ENCODE measurements at regions not wholly inside any gene's neighbourhood (a gene's known extent, or its start where the extent isn't known, plus 50 kb on each side); places are given as distances from the start of the nearest gene placed in this dataset.
"Not testable (repeated sequence)": the region's sequence is repeated elsewhere in the genome, so short reads cannot be mapped to it uniquely, and the experiment has no call there.

GRCh38 chr9:102459828-102460227, 535.3 kb upstream of the CYLC2 start:
- H3K4me3 ChIP-seq (ENCODE audit: control insufficient read depth in 1 of 7, extremely low read depth in 1 of 7, insufficient read depth in 4 of 7, low read depth in 2 of 7, low read length in 6 of 7): no peak overlapping the region
- POLR2A ChIA-PET: no interaction called here
- no peak for DNase-seq
- no peaks in the 10 kb centered on the region for H3K4me1 ChIP-seq (ENCODE audit: control extremely low read depth in 1 of 4, control insufficient read depth in 4 of 4, insufficient read depth in 4 of 4, low read length in 3 of 4)
- no peaks in the 10 kb centered on the region for H3K27me3 ChIP-seq (replicated peaks in 2 of 5; ENCODE audit: control insufficient read depth in 4 of 5, insufficient read depth in 5 of 5, low read length in 4 of 5)
- no CpG with 5 or more reads among the region's 1 CpG for WGBS (ENCODE audit: insufficient coverage)
- CTCF ChIA-PET: no interaction called here
- no peak overlapping the region for H3K27ac ChIP-seq (ENCODE audit: insufficient read depth in 1 of 2, low read depth in 1 of 2, low read length in 2 of 2, poor library complexity in 1 of 2, severe bottlenecking in 2 of 2)
- no peaks in the 10 kb centered on the region for H3K9me3 ChIP-seq (ENCODE audit: control extremely low read depth in 1 of 5, control insufficient read depth in 4 of 5, insufficient read depth in 2 of 5, low read depth in 1 of 5, low read length in 4 of 5)
- no peaks in the 10 kb centered on the region for H3K36me3 ChIP-seq (ENCODE audit: control insufficient read depth in 4 of 4, insufficient read depth in 4 of 4, low read length in 3 of 4)

GRCh38 chr9:102456562-102456961, 538.6 kb upstream of the CYLC2 start:
- no peak overlapping the region for H3K27ac ChIP-seq (ENCODE audit: insufficient read depth in 1 of 2, low read depth in 1 of 2, low read length in 2 of 2, poor library complexity in 1 of 2, severe bottlenecking in 2 of 2)
- ChIA-PET CTCF (no interaction called here), POLR2A (no interaction called here)
- WGBS (ENCODE audit: insufficient coverage): no CpG with 5 or more reads among the region's 1 CpG
- H3K36me3 ChIP-seq (ENCODE audit: control insufficient read depth in 4 of 4, insufficient read depth in 4 of 4, low read length in 3 of 4): no peaks in the 10 kb centered on the region
- H3K9me3 ChIP-seq (ENCODE audit: control extremely low read depth in 1 of 5, control insufficient read depth in 4 of 5, insufficient read depth in 2 of 5, low read depth in 1 of 5, low read length in 4 of 5): no peaks in the 10 kb centered on the region
- H3K4me3 ChIP-seq (ENCODE audit: control insufficient read depth in 1 of 7, extremely low read depth in 1 of 7, insufficient read depth in 4 of 7, low read depth in 2 of 7, low read length in 6 of 7): no peak overlapping the region
- no peak for DNase-seq
- no peaks in the 10 kb centered on the region for H3K27me3 ChIP-seq (replicated peaks in 2 of 5; ENCODE audit: control insufficient read depth in 4 of 5, insufficient read depth in 5 of 5, low read length in 4 of 5)
- H3K4me1 ChIP-seq (ENCODE audit: control extremely low read depth in 1 of 4, control insufficient read depth in 4 of 4, insufficient read depth in 4 of 4, low read length in 3 of 4): no peaks in the 10 kb centered on the region

- CTCF ChIA-PET: no interaction called here
- Histone ChIP-seq H3K4me1 (ENCODE audit: control extremely low read depth in 1 of 4, control insufficient read depth in 4 of 4, insufficient read depth in 4 of 4, low read length in 3 of 4) (no peaks in the 10 kb centered on the region), H3K27me3 (replicated peaks in 2 of 5; ENCODE audit: control insufficient read depth in 4 of 5, insufficient read depth in 5 of 5, low read length in 4 of 5) (no peaks in the 10 kb centered on the region), H3K36me3 (ENCODE audit: control insufficient read depth in 4 of 4, insufficient read depth in 4 of 4, low read length in 3 of 4) (no peaks in the 10 kb centered on the region), H3K4me3 (ENCODE audit: control insufficient read depth in 1 of 7, extremely low read depth in 1 of 7, insufficient read depth in 4 of 7, low read depth in 2 of 7, low read length in 6 of 7) (no peak overlapping the region), H3K27ac (ENCODE audit: insufficient read depth in 1 of 2, low read depth in 1 of 2, low read length in 2 of 2, poor library complexity in 1 of 2, severe bottlenecking in 2 of 2) (no peak overlapping the region), H3K9me3 (ENCODE audit: control extremely low read depth in 1 of 5, control insufficient read depth in 4 of 5, insufficient read depth in 2 of 5, low read depth in 1 of 5, low read length in 4 of 5) (no peaks in the 10 kb centered on the region)
- POLR2A ChIA-PET: no interaction called here
- WGBS (ENCODE audit: insufficient coverage): no CpG with 5 or more reads among the region's 1 CpG
- no peak for DNase-seq
These were observed 549.2 kb upstream of the CYLC2 start for GRCh38 chr9:102445906-102446305.

- Histone ChIP-seq H3K4me3 (ENCODE audit: control insufficient read depth in 1 of 7, extremely low read depth in 1 of 7, insufficient read depth in 4 of 7, low read depth in 2 of 7, low read length in 6 of 7) (no peak overlapping the region), H3K27ac (ENCODE audit: insufficient read depth in 1 of 2, low read depth in 1 of 2, low read length in 2 of 2, poor library complexity in 1 of 2, severe bottlenecking in 2 of 2) (no peak overlapping the region), H3K4me1 (ENCODE audit: control extremely low read depth in 1 of 4, control insufficient read depth in 4 of 4, insufficient read depth in 4 of 4, low read length in 3 of 4) (no peaks in the 10 kb centered on the region), H3K36me3 (ENCODE audit: control insufficient read depth in 4 of 4, insufficient read depth in 4 of 4, low read length in 3 of 4) (no peaks in the 10 kb centered on the region), H3K27me3 (replicated peaks in 2 of 5; ENCODE audit: control insufficient read depth in 4 of 5, insufficient read depth in 5 of 5, low read length in 4 of 5) (no peaks in the 10 kb centered on the region), H3K9me3 (ENCODE audit: control extremely low read depth in 1 of 5, control insufficient read depth in 4 of 5, insufficient read depth in 2 of 5, low read depth in 1 of 5, low read length in 4 of 5) (no peaks in the 10 kb centered on the region)
- no CpG with 5 or more reads among the region's 1 CpG for WGBS (ENCODE audit: insufficient coverage)
- POLR2A ChIA-PET: no interaction called here
- DNase-seq: no peak
- CTCF ChIA-PET: no interaction called here
These were observed 549.9 kb upstream of the CYLC2 start for GRCh38 chr9:102445181-102445747.

GRCh38 chr9:102439583-102439982, 555.5 kb upstream of the CYLC2 start:
- ChIA-PET POLR2A (no interaction called here), CTCF (no interaction called here)

GRCh38 chr9:102436599-102436998, 558.5 kb upstream of the CYLC2 start:
- H3K9me3 ChIP-seq (ENCODE audit: control extremely low read depth in 1 of 5, control insufficient read depth in 4 of 5, insufficient read depth in 2 of 5, low read depth in 1 of 5, low read length in 4 of 5); H3K4me1 ChIP-seq (ENCODE audit: control extremely low read depth in 1 of 4, control insufficient read depth in 4 of 4, insufficient read depth in 4 of 4, low read length in 3 of 4); H3K27ac ChIP-seq (ENCODE audit: insufficient read depth in 1 of 2, low read depth in 1 of 2, low read length in 2 of 2, poor library complexity in 1 of 2, severe bottlenecking in 2 of 2); DNase-seq; POLR2A ChIA-PET; H3K36me3 ChIP-seq (ENCODE audit: control insufficient read depth in 4 of 4, insufficient read depth in 4 of 4, low read length in 3 of 4); H3K27me3 ChIP-seq (replicated peaks in 2 of 5; ENCODE audit: control insufficient read depth in 4 of 5, insufficient read depth in 5 of 5, low read length in 4 of 5); H3K4me3 ChIP-seq (ENCODE audit: control insufficient read depth in 1 of 7, extremely low read depth in 1 of 7, insufficient read depth in 4 of 7, low read depth in 2 of 7, low read length in 6 of 7); CTCF ChIA-PET: not testable (repeated sequence)
- 98% methylated on average over 13 of the region's 13 CpGs for WGBS (ENCODE audit: insufficient coverage)

More at GRCh38 chr9:102439583-102439982, 555.5 kb upstream of the CYLC2 start:
- H3K27me3 ChIP-seq (replicated peaks in 2 of 5; ENCODE audit: control insufficient read depth in 4 of 5, insufficient read depth in 5 of 5, low read length in 4 of 5): no peaks in the 10 kb centered on the region
- H3K36me3 ChIP-seq (ENCODE audit: control insufficient read depth in 4 of 4, insufficient read depth in 4 of 4, low read length in 3 of 4): no peaks in the 10 kb centered on the region
- H3K9me3 ChIP-seq (ENCODE audit: control extremely low read depth in 1 of 5, control insufficient read depth in 4 of 5, insufficient read depth in 2 of 5, low read depth in 1 of 5, low read length in 4 of 5): no peaks in the 10 kb centered on the region
- no peaks in the 10 kb centered on the region for H3K4me1 ChIP-seq (ENCODE audit: control extremely low read depth in 1 of 4, control insufficient read depth in 4 of 4, insufficient read depth in 4 of 4, low read length in 3 of 4)
- no peak overlapping the region for H3K4me3 ChIP-seq (ENCODE audit: control insufficient read depth in 1 of 7, extremely low read depth in 1 of 7, insufficient read depth in 4 of 7, low read depth in 2 of 7, low read length in 6 of 7)
- no peak for DNase-seq
- no peak overlapping the region for H3K27ac ChIP-seq (ENCODE audit: insufficient read depth in 1 of 2, low read depth in 1 of 2, low read length in 2 of 2, poor library complexity in 1 of 2, severe bottlenecking in 2 of 2)

GRCh38 chr9:102435427-102435826, 559.7 kb upstream of the CYLC2 start:
- CTCF ChIA-PET: no interaction called here
- no peaks in the 10 kb centered on the region for H3K27me3 ChIP-seq (replicated peaks in 2 of 5; ENCODE audit: control insufficient read depth in 4 of 5, insufficient read depth in 5 of 5, low read length in 4 of 5)
- POLR2A ChIA-PET: no interaction called here
- DNase-seq: no peak
- no peaks in the 10 kb centered on the region for H3K9me3 ChIP-seq (ENCODE audit: control extremely low read depth in 1 of 5, control insufficient read depth in 4 of 5, insufficient read depth in 2 of 5, low read depth in 1 of 5, low read length in 4 of 5)
- no peaks in the 10 kb centered on the region for H3K4me1 ChIP-seq (ENCODE audit: control extremely low read depth in 1 of 4, control insufficient read depth in 4 of 4, insufficient read depth in 4 of 4, low read length in 3 of 4)
- no peaks in the 10 kb centered on the region for H3K36me3 ChIP-seq (ENCODE audit: control insufficient read depth in 4 of 4, insufficient read depth in 4 of 4, low read length in 3 of 4)
- no peak overlapping the region for H3K27ac ChIP-seq (ENCODE audit: insufficient read depth in 1 of 2, low read depth in 1 of 2, low read length in 2 of 2, poor library complexity in 1 of 2, severe bottlenecking in 2 of 2)
- H3K4me3 ChIP-seq (ENCODE audit: control insufficient read depth in 1 of 7, extremely low read depth in 1 of 7, insufficient read depth in 4 of 7, low read depth in 2 of 7, low read length in 6 of 7): no peak overlapping the region
- WGBS (ENCODE audit: insufficient coverage): 90% methylated on average over 3 of the region's 3 CpGs

All from common myeloid progenitor, CD34-positive (primary cell).